Fibroblast of pulmonary artery (primary cell): ENCODE measurements at regions not wholly inside any gene's neighbourhood (a gene's known extent, or its start where the extent isn't known, plus 50 kb on each side); places are given as distances from the start of the nearest gene placed in this dataset.
"Not testable (repeated sequence)": the region's sequence is repeated elsewhere in the genome, so short reads cannot be mapped to it uniquely, and the experiment has no call there.

Source experiments
- DNase-seq: peaks from one replicate; pipeline ENCODE4 v3.0.0-alpha.2; 2010; ENCODE audit warnings: low read depth
- H3K4me3 ChIP-seq: replicated peaks from 2 replicates; pipeline ENCODE4 v1.5.1; 2011; ENCODE audit warnings: low read depth, mild to moderate bottlenecking, control low read depth, low read length, moderate library complexity
- CTCF ChIP-seq: IDR thresholded peaks from 2 replicates; pipeline ENCODE4 v1.5.1; 2011; ENCODE audit warnings: mild to moderate bottlenecking, control low read depth, low read length, inconsistent platforms; ENCODE audit errors: missing control alignments

- DNase-seq = no peak
- H3K4me3 ChIP-seq = no peak overlapping the region
- no peak for TF ChIP-seq CTCF
Measured at GRCh38 chrX:94695910-94696309, 1021.9 kb downstream of the FAM133A start.

DNA sequence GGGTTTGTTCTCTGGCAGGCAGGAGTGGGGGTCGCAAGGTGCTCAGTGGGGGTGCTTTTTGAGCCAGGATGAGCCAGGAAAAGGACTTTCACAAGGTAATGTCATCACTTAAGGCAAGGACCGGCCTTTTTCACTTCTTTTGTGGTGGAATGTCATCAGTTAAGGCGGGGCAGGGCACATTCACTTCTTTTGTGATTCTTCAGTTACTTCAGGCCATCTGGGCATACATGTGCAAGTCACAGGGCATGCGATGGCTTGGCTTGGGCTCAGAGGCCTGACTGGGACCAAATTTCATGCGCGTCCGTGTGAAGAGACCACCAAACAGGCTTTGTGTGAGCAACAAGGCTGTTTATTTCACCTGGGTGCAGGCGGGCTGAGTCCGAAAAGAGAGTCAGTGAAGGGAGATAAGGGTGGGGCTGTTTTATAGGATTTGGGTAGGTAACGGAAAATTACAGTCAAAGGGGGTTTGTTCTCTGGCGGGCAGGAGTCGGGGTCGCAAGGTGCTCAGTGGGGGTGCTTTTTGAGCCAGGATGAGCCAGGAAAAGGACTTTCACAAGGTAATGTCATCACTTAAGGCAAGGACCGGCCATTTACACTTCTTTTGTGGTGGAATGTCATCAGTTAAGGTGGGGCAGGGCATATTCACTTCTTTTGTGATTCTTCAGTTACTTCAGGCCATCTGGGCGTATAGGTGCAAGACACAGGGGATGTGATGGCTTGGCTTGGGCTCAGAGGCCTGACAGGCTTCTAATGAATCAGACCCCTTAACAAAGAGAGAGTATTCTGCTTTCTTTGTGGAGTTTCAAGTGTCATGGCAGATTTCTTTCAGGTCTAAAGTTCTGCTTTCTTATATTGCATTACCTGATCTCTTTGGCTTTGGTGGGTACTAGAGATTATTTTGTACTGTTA is 1030.6 kb downstream of the FAM133A start:
- DNase-seq, H3K4me3 ChIP-seq: not testable (repeated sequence)

DNA sequence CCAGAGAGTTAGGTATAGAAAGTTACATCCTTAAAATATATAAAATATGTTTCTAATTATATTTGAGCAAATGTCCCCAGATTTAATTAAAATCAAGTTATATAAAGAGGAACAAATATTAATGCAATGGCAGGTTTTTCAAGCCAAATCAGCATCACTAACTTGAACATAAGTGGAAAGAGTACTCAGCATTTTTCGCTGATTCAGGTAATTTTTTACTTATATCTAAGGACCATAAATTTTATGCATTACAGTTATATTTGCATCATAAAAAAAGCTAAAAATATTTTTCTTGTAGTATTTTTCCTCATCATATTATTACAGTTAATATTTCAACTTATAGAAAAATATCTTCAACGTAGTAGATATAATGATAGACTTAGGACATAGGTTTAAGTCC is 1047.4 kb downstream of the FAM133A start:
- no peak for DNase-seq
- no peak overlapping the region for H3K4me3 ChIP-seq
- no peak for TF ChIP-seq CTCF

DNA sequence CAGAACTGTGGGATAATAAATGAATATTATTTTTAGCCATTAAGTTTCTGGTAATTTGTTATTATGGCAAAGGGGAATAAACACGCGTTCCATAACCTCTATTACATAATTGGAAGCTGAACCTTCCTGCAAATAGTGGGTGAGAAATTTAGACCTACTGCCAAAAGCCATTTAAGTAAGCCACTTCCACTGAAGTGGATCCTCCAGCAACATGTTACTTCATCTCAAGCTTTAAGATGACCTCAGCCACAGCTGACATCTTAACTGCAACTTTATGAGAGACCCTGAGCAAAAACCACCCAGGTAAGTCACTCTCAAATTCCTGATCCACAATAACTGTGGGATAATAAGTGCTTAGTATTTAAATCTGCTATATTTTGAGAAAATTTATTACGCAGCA is 1048.6 kb downstream of the FAM133A start:
- TF ChIP-seq CTCF = no peak
- DNase-seq = no peak
- no peak overlapping the region for H3K4me3 ChIP-seq

GRCh38 chrX:94742772-94743171 is 1068.8 kb downstream of the FAM133A start:
- H3K4me3 ChIP-seq = no peak overlapping the region
- no peak for TF ChIP-seq CTCF
- no peak for DNase-seq

DNA sequence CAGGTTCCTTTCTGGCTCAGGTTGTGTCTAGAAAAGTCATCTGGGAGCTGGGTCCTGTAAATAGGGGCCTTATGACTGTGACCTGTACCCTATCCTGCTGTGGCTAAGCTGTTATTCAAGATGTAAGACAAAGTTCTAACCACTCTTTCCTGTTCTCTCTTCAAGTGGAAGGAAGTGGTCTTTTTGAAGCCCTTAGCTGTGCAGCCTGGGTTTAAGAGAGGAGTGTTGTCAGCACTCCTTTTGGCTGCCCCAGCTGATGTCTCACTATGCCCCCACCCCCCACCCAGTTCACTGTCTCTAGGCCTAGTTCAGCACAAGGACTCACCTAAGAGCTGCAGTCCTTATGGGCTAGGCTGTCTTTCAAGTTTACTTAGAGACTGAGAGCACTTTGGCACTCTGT is 1069.5 kb downstream of the FAM133A start:
- no peak for DNase-seq
- TF ChIP-seq CTCF = no peak

DNA sequence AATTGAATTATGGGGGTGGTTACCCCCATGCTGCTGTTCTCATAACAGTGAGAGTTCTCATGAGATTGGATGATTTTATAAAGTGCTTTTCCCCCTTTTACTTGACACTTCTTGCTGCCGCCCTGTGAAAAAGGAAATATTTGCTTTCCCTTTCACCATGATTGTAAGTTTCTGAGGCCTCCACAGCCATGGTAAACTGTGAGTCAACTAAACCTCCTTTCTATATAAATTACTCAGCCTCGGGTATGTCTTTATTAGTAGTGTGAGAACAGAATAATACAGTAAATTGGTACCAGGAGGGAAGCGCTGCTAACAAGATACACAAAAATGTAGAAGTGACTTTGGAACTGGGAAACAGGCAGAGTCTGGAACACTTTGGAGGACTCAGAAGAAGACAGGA is 1070.8 kb downstream of the FAM133A start:
- TF ChIP-seq CTCF = no peak
- H3K4me3 ChIP-seq = no peak overlapping the region
- no peak for DNase-seq

More for the DNA sequence above, 1069.5 kb downstream of the FAM133A start:
- H3K4me3 ChIP-seq = no peak overlapping the region
